ENCODE measurements at regions not wholly inside any gene's neighbourhood (a gene's known extent, or its start where the extent isn't known, plus 50 kb on each side); places are given as distances from the start of the nearest gene placed in this dataset.

DNA sequence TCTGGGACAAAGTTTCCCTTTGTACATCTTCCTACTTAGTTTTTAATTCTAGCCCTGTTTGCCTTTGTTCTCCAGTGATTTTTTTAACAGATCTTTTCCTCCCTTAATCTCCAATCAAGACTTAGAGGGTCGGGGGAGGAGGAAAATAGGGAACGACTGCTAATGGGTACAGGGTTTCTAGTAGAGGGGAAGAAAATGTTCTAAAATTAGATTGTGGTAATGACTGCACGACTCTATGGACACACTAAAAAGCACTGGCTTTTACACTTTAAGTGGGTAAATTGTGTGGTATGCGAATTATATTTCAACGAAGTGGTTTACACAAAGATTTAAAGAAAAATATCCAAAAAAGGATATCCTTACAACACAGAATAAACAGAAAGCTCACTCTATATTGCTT is 110.0 kb upstream of the SPON1 start:
- Histone ChIP-seq H3K27me3 (ENCODE audit: insufficient read depth, low read length, poor library complexity, severe bottlenecking) (no peaks in the 10 kb centered on the region), H3K36me3 (ENCODE audit: insufficient read depth, low read length) (no peaks in the 10 kb centered on the region), H3K9me3 (ENCODE audit: low read length) (no peaks in the 10 kb centered on the region), H3K4me3 (ENCODE audit: low read length) (no peak overlapping the region), H3K4me1 (ENCODE audit: insufficient read depth, low read length) (no peaks in the 10 kb centered on the region), H3K27ac (ENCODE audit: low read depth, low read length) (no peak overlapping the region)
- peaks cover 13% of the 10 kb centered on the region in 3 donors for H3K4me1 Mint-ChIP-seq
- H3K4me3 Mint-ChIP-seq: no peak overlapping the region
- CTCF ChIA-PET: no interaction called here
- H3K36me3 Mint-ChIP-seq: peaks cover 0 to 4% (median 0%) of the 10 kb centered on the region in 3 donors
- DNase-seq: no peak
- H3K27ac Mint-ChIP-seq: no peak overlapping the region
- peaks cover 13 to 18% of the 10 kb centered on the region in 2 donors for H3K27me3 Mint-ChIP-seq
- H3K9me3 Mint-ChIP-seq: no peaks in the 10 kb centered on the region
- POLR2A ChIA-PET: no interaction called here

DNA sequence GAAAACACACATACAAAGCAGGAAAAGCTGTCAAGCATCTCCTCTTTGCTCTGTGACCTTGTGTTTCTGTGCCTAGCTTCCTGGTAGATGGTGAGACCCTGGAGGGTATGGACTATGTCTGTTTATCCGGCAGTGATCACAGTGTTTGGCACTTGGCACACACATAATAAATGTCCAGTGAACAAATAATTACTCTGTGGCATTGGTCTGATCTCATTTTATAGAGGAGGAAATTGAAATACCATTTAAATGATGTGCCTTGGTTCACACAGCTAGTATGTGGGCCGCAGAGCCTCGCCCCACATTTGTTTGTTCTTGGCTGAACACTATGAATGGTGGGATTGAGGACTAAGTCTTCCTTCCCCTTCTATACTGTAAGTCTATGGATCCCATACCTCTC is 104.7 kb upstream of the SPON1 start:
- Histone ChIP-seq H3K4me1 (ENCODE audit: insufficient read depth, low read length) (peaks cover 21% of the 10 kb centered on the region), H3K9me3 (ENCODE audit: low read length) (no peaks in the 10 kb centered on the region), H3K27me3 (ENCODE audit: insufficient read depth, low read length, poor library complexity, severe bottlenecking) (no peaks in the 10 kb centered on the region), H3K4me3 (ENCODE audit: low read length) (no peak overlapping the region), H3K27ac (ENCODE audit: low read depth, low read length) (no peak overlapping the region), H3K36me3 (ENCODE audit: insufficient read depth, low read length) (no peaks in the 10 kb centered on the region)
- DNase-seq: no peak
- POLR2A ChIA-PET: interaction anchor here (1.3 kb wide), 1 partner anchor 11 kb away, joined by 3 read pairs; no protein-coding TSS in a partner anchor
- peaks cover 0 to 2% (median 0%) of the 10 kb centered on the region in 5 donors for H3K9me3 Mint-ChIP-seq
- CTCF ChIA-PET: no interaction called here
- no peak overlapping the region for H3K4me3 Mint-ChIP-seq
- H3K4me1 Mint-ChIP-seq: peaks cover 20 to 22% (median 20%) of the 10 kb centered on the region in 3 donors
- H3K27ac Mint-ChIP-seq: peak overlapping the region in 1 of 8 donors; percentile 17
- H3K36me3 Mint-ChIP-seq: peaks cover 0 to 5% (median 0%) of the 10 kb centered on the region in 3 donors
- peaks cover 0 to 6% of the 10 kb centered on the region in 2 donors for H3K27me3 Mint-ChIP-seq

DNA sequence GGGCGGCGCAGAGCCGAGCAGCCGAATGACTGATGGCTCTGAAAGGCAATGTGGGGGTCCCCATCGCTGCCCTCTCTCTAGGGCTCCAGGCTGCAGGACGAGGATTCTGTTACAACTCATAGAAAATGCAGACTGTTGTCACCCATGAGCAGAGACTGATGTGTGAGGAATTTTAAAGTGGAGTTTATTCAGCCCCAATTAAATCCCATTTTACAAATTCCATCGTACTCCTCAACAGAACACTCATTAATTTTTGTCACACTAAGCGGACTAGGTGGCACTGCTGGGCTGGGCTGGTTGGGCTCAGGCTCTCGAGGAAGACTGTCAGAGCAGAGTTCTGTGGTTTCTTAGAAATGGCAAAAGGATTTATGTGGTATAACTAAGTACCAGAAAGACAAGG is 102.6 kb upstream of the SPON1 start:
- peak in 2 of 5 donors; percentile 24 to 61 for DNase-seq
- Histone ChIP-seq H3K36me3 (ENCODE audit: insufficient read depth, low read length) (no peaks in the 10 kb centered on the region), H3K27me3 (ENCODE audit: insufficient read depth, low read length, poor library complexity, severe bottlenecking) (no peaks in the 10 kb centered on the region), H3K27ac (ENCODE audit: low read depth, low read length) (no peak overlapping the region), H3K4me3 (ENCODE audit: low read length) (no peak overlapping the region), H3K9me3 (ENCODE audit: low read length) (no peaks in the 10 kb centered on the region), H3K4me1 (ENCODE audit: insufficient read depth, low read length) (peaks cover 21% of the 10 kb centered on the region)
- Mint-ChIP-seq H3K27me3 (peaks cover 0 to 1% of the 10 kb centered on the region in 2 donors), H3K9me3 (peaks cover 0 to 2% (median 0%) of the 10 kb centered on the region in 5 donors), H3K4me3 (no peak overlapping the region), H3K4me1 (peaks cover 20 to 26% (median 20%) of the 10 kb centered on the region in 3 donors), H3K36me3 (peaks cover 0 to 5% (median 0%) of the 10 kb centered on the region in 3 donors), H3K27ac (peak overlapping the region in 3 of 8 donors; percentile 4 to 63 (median 58))
- POLR2A ChIA-PET: no interaction called here
- CTCF ChIA-PET: interaction anchor here (1.5 to 1.6 kb wide), 2 partner anchors 66 to 97 kb away, joined by 3 to 5 read pairs; no protein-coding TSS in a partner anchor

DNA sequence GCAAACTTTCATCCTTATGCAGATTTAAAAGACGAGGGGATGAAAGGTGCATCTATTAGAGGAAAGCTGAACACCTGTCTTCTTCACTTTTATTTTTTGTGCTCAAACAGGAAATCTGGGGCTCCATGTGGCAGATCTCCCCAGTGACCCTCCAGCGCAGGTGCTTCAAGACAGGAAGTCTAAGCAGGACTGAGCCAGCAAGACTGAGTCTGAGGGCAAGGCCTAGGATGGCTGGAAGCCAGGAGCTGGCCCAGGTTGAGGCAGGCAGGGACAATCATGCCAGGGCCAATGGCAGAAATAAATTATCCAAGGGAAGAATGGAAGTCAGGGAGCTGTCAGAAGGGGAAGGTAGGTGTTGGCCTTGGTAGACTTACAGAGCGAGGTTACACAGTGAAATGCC is 101.1 kb upstream of the SPON1 start:
- Histone ChIP-seq H3K4me3 (ENCODE audit: low read length) (no peak overlapping the region), H3K27ac (ENCODE audit: low read depth, low read length) (no peak overlapping the region), H3K9me3 (ENCODE audit: low read length) (no peaks in the 10 kb centered on the region), H3K36me3 (ENCODE audit: insufficient read depth, low read length) (no peaks in the 10 kb centered on the region), H3K27me3 (ENCODE audit: insufficient read depth, low read length, poor library complexity, severe bottlenecking) (no peaks in the 10 kb centered on the region), H3K4me1 (ENCODE audit: insufficient read depth, low read length) (peaks cover 21% of the 10 kb centered on the region)
- Mint-ChIP-seq H3K27me3 (peaks cover 0 to 1% of the 10 kb centered on the region in 2 donors), H3K36me3 (peaks cover 0 to 5% (median 0%) of the 10 kb centered on the region in 3 donors), H3K9me3 (peaks cover 0 to 2% (median 0%) of the 10 kb centered on the region in 5 donors), H3K4me1 (peaks cover 20 to 26% (median 20%) of the 10 kb centered on the region in 3 donors), H3K4me3 (peak overlapping the region in 1 of 7 donors; percentile 30), H3K27ac (peak overlapping the region in 5 of 8 donors; percentile 26 to 80 (median 36))
- CTCF ChIA-PET: interaction anchor here (0.7 to 1.6 kb wide), 2 partner anchors 9 to 64 kb away, joined by 3 to 5 read pairs; no protein-coding TSS in a partner anchor
- POLR2A ChIA-PET: no interaction called here
- peak in 1 of 5 donors; percentile 14 for DNase-seq

DNA sequence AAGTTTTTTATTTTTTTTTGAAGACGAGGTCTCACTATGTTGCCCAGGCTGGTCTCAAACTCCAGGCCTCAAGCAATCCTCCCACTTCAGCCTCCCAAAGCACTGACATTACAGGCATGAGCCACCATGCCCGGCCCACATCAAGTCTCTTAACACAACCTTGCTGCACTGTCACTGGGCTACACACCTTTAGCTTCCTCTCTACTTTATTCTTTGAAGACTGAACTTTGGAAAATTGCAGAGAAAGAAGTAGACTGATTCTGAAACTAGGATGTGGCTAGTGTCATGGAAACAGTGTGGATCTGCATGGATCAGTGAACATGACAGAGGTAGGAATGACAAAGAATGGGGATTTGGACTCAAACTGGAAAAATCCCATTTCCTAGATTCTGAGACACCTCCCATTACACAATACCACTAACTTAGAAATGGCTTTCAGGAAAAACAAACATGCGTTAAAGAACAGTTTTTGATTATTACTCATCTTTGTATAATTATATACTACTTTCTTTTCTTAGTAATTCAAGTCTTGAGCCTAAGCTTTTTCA is 99.6 kb upstream of the SPON1 start:
- Histone ChIP-seq H3K36me3 (ENCODE audit: insufficient read depth, low read length) (no peaks in the 10 kb centered on the region), H3K27ac (ENCODE audit: low read depth, low read length) (no peak overlapping the region), H3K4me3 (ENCODE audit: low read length) (no peak overlapping the region), H3K4me1 (ENCODE audit: insufficient read depth, low read length) (peaks cover 22% of the 10 kb centered on the region), H3K9me3 (ENCODE audit: low read length) (no peaks in the 10 kb centered on the region), H3K27me3 (ENCODE audit: insufficient read depth, low read length, poor library complexity, severe bottlenecking) (no peaks in the 10 kb centered on the region)
- peaks cover 20 to 28% (median 22%) of the 10 kb centered on the region in 3 donors for H3K4me1 Mint-ChIP-seq
- no peak for DNase-seq
- peaks cover 0 to 2% (median 0%) of the 10 kb centered on the region in 5 donors for H3K9me3 Mint-ChIP-seq
- ChIA-PET CTCF (interaction anchor here (1.7 kb wide), 1 partner anchor 12 kb away, joined by 3 read pairs; no protein-coding TSS in a partner anchor), POLR2A (no interaction called here)
- H3K27ac Mint-ChIP-seq: no peak overlapping the region
- H3K4me3 Mint-ChIP-seq: no peak overlapping the region
- peaks cover 0 to 5% (median 0%) of the 10 kb centered on the region in 3 donors for H3K36me3 Mint-ChIP-seq
- H3K27me3 Mint-ChIP-seq: peaks cover 0 to 1% of the 10 kb centered on the region in 2 donors

DNA sequence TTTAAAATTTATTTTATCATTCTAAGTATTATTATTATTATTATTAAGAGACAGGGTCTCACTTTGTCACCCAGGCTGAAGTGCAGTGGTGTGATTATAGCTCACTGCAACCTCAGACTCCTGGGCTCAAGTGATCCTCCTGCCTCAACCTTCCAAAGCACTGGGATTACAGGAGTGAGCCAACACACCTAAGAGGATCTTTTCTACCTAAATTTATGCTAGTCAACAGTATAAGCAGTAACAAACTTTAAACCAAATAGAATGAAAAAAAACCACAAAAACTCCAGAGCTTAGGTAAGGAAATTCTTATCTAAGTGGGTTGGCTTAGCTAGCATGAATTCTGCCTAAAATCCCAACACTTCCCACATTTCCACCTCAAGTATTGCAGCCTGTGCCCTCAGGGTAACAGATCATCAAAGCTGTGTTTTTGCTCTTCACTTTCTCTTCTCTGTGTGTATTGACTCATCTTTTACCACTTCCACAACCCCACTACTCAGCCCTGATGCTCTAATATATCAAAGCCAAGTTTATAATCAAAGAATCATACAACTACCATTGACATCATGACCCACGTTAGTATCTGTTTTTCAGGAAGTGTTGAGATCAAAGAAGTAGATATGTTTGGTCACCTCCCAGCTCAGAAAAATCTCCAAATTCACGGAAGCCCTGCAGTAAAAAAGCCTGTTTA is 93.7 kb upstream of the SPON1 start:
- Histone ChIP-seq H3K27ac (ENCODE audit: low read depth, low read length) (no peak overlapping the region), H3K9me3 (ENCODE audit: low read length) (no peaks in the 10 kb centered on the region), H3K4me1 (ENCODE audit: insufficient read depth, low read length) (peaks cover 24% of the 10 kb centered on the region), H3K27me3 (ENCODE audit: insufficient read depth, low read length, poor library complexity, severe bottlenecking) (no peaks in the 10 kb centered on the region), H3K4me3 (ENCODE audit: low read length) (no peak overlapping the region), H3K36me3 (ENCODE audit: insufficient read depth, low read length) (no peaks in the 10 kb centered on the region)
- H3K9me3 Mint-ChIP-seq: peaks cover 0 to 2% (median 0%) of the 10 kb centered on the region in 5 donors
- CTCF ChIA-PET: interaction anchor here (1.0 to 1.2 kb wide), 2 partner anchors 72 to 88 kb away, joined by 4 to 5 read pairs; no protein-coding TSS in a partner anchor
- peak overlapping the region; percentile 40 to 95 (median 86) for H3K27ac Mint-ChIP-seq
- peak overlapping the region in 4 of 7 donors; percentile 14 to 50 (median 28) for H3K4me3 Mint-ChIP-seq
- DNase-seq: peak in 3 of 5 donors; percentile 58 to 86 (median 78)
- peaks cover 0 to 3% (median 0%) of the 10 kb centered on the region in 3 donors for H3K36me3 Mint-ChIP-seq
- peaks cover 3 to 4% of the 10 kb centered on the region in 2 donors for H3K27me3 Mint-ChIP-seq
- POLR2A ChIA-PET: interaction anchor here (0.7 to 1.2 kb wide), 4 partner anchors 11 to 616 kb away, joined by 3 to 5 read pairs (median 3); no protein-coding TSS in a partner anchor
- peaks cover 13 to 42% (median 28%) of the 10 kb centered on the region in 3 donors for H3K4me1 Mint-ChIP-seq

DNA sequence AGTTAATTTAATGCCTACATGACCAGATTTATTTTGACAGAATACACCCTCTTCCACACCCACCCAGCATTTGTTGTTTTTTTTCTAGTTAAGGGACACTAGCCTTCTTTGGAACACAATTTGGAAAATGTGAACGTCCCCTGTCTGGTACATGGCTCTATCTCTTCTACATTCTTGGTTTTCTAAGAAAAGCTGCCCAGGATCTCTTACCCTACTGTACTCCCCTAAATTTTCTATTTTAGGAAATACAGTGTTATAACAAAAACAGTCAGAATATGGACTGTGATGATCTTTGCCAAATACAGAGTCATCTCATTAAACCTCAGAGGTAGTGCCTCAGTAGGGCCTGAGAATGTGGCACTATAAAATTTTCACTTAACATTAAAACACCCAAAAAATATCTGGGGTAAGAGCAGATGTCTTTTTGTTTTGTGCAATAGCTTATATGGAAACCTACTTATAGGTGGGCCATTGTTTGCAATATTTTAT is 93.1 kb upstream of the SPON1 start:
- no peak overlapping the region for H3K4me3 ChIP-seq (ENCODE audit: low read length)
- no peaks in the 10 kb centered on the region for H3K27me3 ChIP-seq (ENCODE audit: insufficient read depth, low read length, poor library complexity, severe bottlenecking)
- H3K4me3 Mint-ChIP-seq: peak overlapping the region in 4 of 7 donors; percentile 14 to 50 (median 28)
- peak overlapping the region; percentile 40 to 95 (median 86) for H3K27ac Mint-ChIP-seq
- ChIA-PET CTCF (interaction anchor here (1.0 to 1.2 kb wide), 2 partner anchors 71 to 87 kb away, joined by 4 to 5 read pairs; no protein-coding TSS in a partner anchor), POLR2A (interaction anchor here (0.7 to 1.2 kb wide), 4 partner anchors 11 to 616 kb away, joined by 3 to 5 read pairs (median 3); no protein-coding TSS in a partner anchor)
- no peaks in the 10 kb centered on the region for H3K36me3 ChIP-seq (ENCODE audit: insufficient read depth, low read length)
- DNase-seq: no peak
- H3K27me3 Mint-ChIP-seq: peaks cover 2 to 4% of the 10 kb centered on the region in 2 donors
- H3K36me3 Mint-ChIP-seq: peaks cover 0 to 3% (median 0%) of the 10 kb centered on the region in 3 donors
- H3K9me3 Mint-ChIP-seq: peaks cover 0 to 2% (median 0%) of the 10 kb centered on the region in 5 donors
- H3K4me1 ChIP-seq (ENCODE audit: insufficient read depth, low read length): peaks cover 24% of the 10 kb centered on the region
- H3K9me3 ChIP-seq (ENCODE audit: low read length): no peaks in the 10 kb centered on the region
- H3K4me1 Mint-ChIP-seq: peaks cover 13 to 41% (median 28%) of the 10 kb centered on the region in 3 donors
- no peak overlapping the region for H3K27ac ChIP-seq (ENCODE audit: low read depth, low read length)

Data from CD8-positive, alpha-beta memory T cell (primary cell).